GM12878 (cell line): ENCODE measurements at regions not wholly inside any gene's neighbourhood (a gene's known extent, or its start where the extent isn't known, plus 50 kb on each side); places are given as distances from the start of the nearest gene placed in this dataset.

Source experiments
- ATAC-seq: fragments of 200-7000 bp; cut with Tn5 transposase; 3 replicates; pipeline ENCODE4 v1.9.1; 2020; ENCODE audit warnings: mild to moderate bottlenecking, moderate library complexity
- BruUV-seq: library from RNA; stranded (reverse); fragments of 400-500 nt; replicated peaks from 2 replicates; lab custom pipeline; 2021; lab: Mats Ljungman, UMichigan
- CTCF ChIA-PET: fragments of 300-600 bp; sonication (Branson Sonifier 250); formaldehyde crosslinking; extraction: SDS; loops from one replicate; lab custom pipeline; 2021; ENCODE audit warnings: inconsistent platforms; lab: Yijun Ruan, JAX
- POLR2A ChIA-PET: fragments of 350-600 bp; formaldehyde crosslinking; extraction: SDS; loops from one replicate; lab custom pipeline; 2021; ENCODE audit warnings: inconsistent platforms; lab: Charles Lee
- RAD21 ChIA-PET: fragments of 300-600 bp; sonication (Branson Sonifier 250); formaldehyde crosslinking; loops from one replicate; lab custom pipeline; 2023; ENCODE audit warnings: antibody characterized with exemption; ENCODE audit not compliant: unreplicated experiment; lab: Charles Lee
- SMC1A ChIA-PET: fragments of 300-600 bp; sonication (Branson Sonifier 250); formaldehyde crosslinking; loops from one replicate; lab custom pipeline; 2023; ENCODE audit not compliant: unreplicated experiment, uncharacterized antibody; lab: Charles Lee
- DNase-seq: peaks from one replicate; pipeline ENCODE4 v3.0.0-alpha.2; 2011; ENCODE audit warnings: low read depth, low spot score
- FAIRE-seq: peaks from 3 replicates; lab custom pipeline; 2011; peaks lifted over from hg19 to GRCh38; lab: Jason Lieb, UNC
- H2AFZ ChIP-seq: 2 replicates; pipeline ENCODE4 v1.6.0; 2011; ENCODE audit warnings: low read depth, low read length, control low read depth; ENCODE audit not compliant: control insufficient read depth
- H3K27ac ChIP-seq: 2 replicates; pipeline ENCODE4 v1.5.1; 2011; ENCODE audit warnings: control low read depth; ENCODE audit not compliant: control insufficient read depth, insufficient read depth
- H3K27me3 ChIP-seq, 2 experiments: replicated peaks in 1 of 2; 2 replicates each; pipeline versions ENCODE4 v1.6.0 to v1.6.1; 2011; ENCODE audit warnings: low read length in 1 of 2; ENCODE audit not compliant: control insufficient read depth in 2 of 2, insufficient read depth in 2 of 2
- H3K36me3 ChIP-seq, 2 experiments: 2 replicates each; pipeline ENCODE4 v1.5.1; 2011; ENCODE audit warnings: low read length in 1 of 2; ENCODE audit not compliant: control insufficient read depth in 2 of 2, insufficient read depth in 2 of 2
- H3K4me1 ChIP-seq: 2 replicates; pipeline ENCODE4 v1.6.1; 2011; ENCODE audit warnings: mild to moderate bottlenecking, low read length, moderate library complexity, mixed read lengths; ENCODE audit not compliant: control insufficient read depth, insufficient read depth
- H3K4me2 ChIP-seq: 2 replicates; pipeline ENCODE4 v1.6.0; 2011; ENCODE audit warnings: control low read depth; ENCODE audit not compliant: control insufficient read depth, insufficient read depth
- H3K4me3 ChIP-seq: fragments of 200-600 bp; sonication (generic); 2 replicates; pipeline ENCODE4 v1.5.1; 2016
- H3K79me2 ChIP-seq: 2 replicates; pipeline ENCODE4 v1.6.0; 2011; ENCODE audit warnings: low read length; ENCODE audit not compliant: control insufficient read depth, insufficient read depth
- H3K9ac ChIP-seq: 2 replicates; pipeline ENCODE4 v1.8.0; 2011; ENCODE audit warnings: low read length, control low read depth, mixed read lengths; ENCODE audit not compliant: control insufficient read depth, insufficient read depth
- H3K9me3 ChIP-seq: replicated peaks from 3 replicates; pipeline ENCODE4 v1.5.1; 2011; ENCODE audit warnings: mild to moderate bottlenecking, low read length; ENCODE audit not compliant: control insufficient read depth, insufficient read depth
- H4K20me1 ChIP-seq: 2 replicates; pipeline ENCODE4 v1.6.0; 2011; ENCODE audit not compliant: control insufficient read depth, insufficient read depth
- BHLHE40 ChIP-seq, 2 experiments: fragments of 450-650 bp in 1 of 2; IDR thresholded peaks; 2 replicates each; pipeline ENCODE4 v1.6.1; 2011 to 2017; ENCODE audit warnings: low read depth in 2 of 2, borderline replicate concordance in 1 of 2, improper control_type of control experiment in 1 of 2, low read length in 1 of 2, mild to moderate bottlenecking in 1 of 2
- CBFB ChIP-seq: IDR thresholded peaks from 2 replicates; pipeline ENCODE4 v1.6.1; 2016; ENCODE audit warnings: antibody characterized with exemption, low read depth
- CEBPB ChIP-seq, 2 experiments: fragments of 150-350 bp in 1 of 2; IDR thresholded peaks; 2 replicates each; pipeline ENCODE4 v1.6.1; 2012 to 2014; ENCODE audit warnings: low read depth in 2 of 2, low read length in 2 of 2, borderline replicate concordance in 1 of 2, inconsistent platforms in 1 of 2
- CREM ChIP-seq: IDR thresholded peaks from 2 replicates; pipeline ENCODE4 v1.6.1; 2014; ENCODE audit warnings: antibody characterized with exemption, low read depth
- E2F8 ChIP-seq: fragments of 450-650 bp; IDR thresholded peaks from 2 replicates; pipeline ENCODE4 v1.6.1; 2018; ENCODE audit warnings: mild to moderate bottlenecking, low read depth, moderate library complexity; ENCODE audit not compliant: partially characterized antibody
- FOXK2 ChIP-seq: fragments of 450-650 bp; IDR thresholded peaks from 2 replicates; pipeline ENCODE4 v1.6.1; 2017; ENCODE audit warnings: mild to moderate bottlenecking, moderate library complexity
- GATAD2B ChIP-seq: fragments of 450-650 bp; conservative IDR thresholded peaks from 2 replicates; pipeline ENCODE4 v1.6.1; 2017; ENCODE audit warnings: low read depth, mild to moderate bottlenecking, moderate library complexity
- IRF5 ChIP-seq: fragments of 450-650 bp; IDR thresholded peaks from 2 replicates; pipeline ENCODE4 v1.6.1; 2017; ENCODE audit warnings: borderline replicate concordance
- JUNB ChIP-seq: IDR thresholded peaks from 2 replicates; pipeline ENCODE4 v1.6.1; 2016; ENCODE audit warnings: antibody characterized with exemption, mild to moderate bottlenecking
- KDM1A ChIP-seq: fragments of 200-600 bp; sonication (generic); IDR thresholded peaks from 2 replicates; pipeline ENCODE4 v1.6.1; 2016; ENCODE audit warnings: borderline replicate concordance
- NRF1 ChIP-seq: conservative IDR thresholded peaks from 2 replicates; pipeline ENCODE4 v1.6.1; 2011; ENCODE audit warnings: mild to moderate bottlenecking, low read depth, low read length, improper control_type of control experiment
- RAD21 ChIP-seq: IDR thresholded peaks from 2 replicates; pipeline ENCODE4 v1.6.1; 2011; ENCODE audit warnings: mild to moderate bottlenecking, low read depth, low read length, moderate library complexity; ENCODE audit not compliant: insufficient read depth
- RELA ChIP-seq: fragments of 450-650 bp; IDR thresholded peaks from 2 replicates; pipeline ENCODE4 v1.8.0; 2014; ENCODE audit warnings: borderline replicate concordance; ENCODE audit not compliant: partially characterized antibody
- SUPT20H ChIP-seq: IDR thresholded peaks from 2 replicates; pipeline ENCODE4 v1.6.1; 2011; ENCODE audit warnings: low read depth, mild to moderate bottlenecking, low read length, moderate library complexity, borderline replicate concordance; ENCODE audit not compliant: control insufficient read depth
- TCF3 ChIP-seq: IDR thresholded peaks from 2 replicates; pipeline ENCODE4 v1.6.1; 2012; ENCODE audit warnings: low read depth, mild to moderate bottlenecking, low read length, borderline replicate concordance; ENCODE audit not compliant: insufficient read depth
- ZBTB33 ChIP-seq: fragments of 450-650 bp; IDR thresholded peaks from 2 replicates; pipeline ENCODE4 v1.6.1; 2017; ENCODE audit warnings: mild to moderate bottlenecking
- ZNF622 ChIP-seq: fragments of 450-650 bp; IDR thresholded peaks from 2 replicates; pipeline ENCODE4 v1.6.1; 2017; ENCODE audit warnings: mild to moderate bottlenecking, inconsistent platforms
- WGBS: methylation state at CpG from one replicate; pipeline ENCODE4 v1.1.6; 2016; ENCODE audit warnings: low lambda C conversion rate; ENCODE audit not compliant: insufficient replicate concordance, insufficient coverage; ENCODE audit errors: missing lambda C conversion rate; 5-methylcytosine and 5-hydroxymethylcytosine counted together
- in situ Hi-C: fragments of 300-500 bp; cut with MboI; formaldehyde crosslinking; loops from 9 replicates; pipeline ENCODE4 v1.14.3; 2018; ENCODE audit warnings: mixed read lengths
- intact Hi-C: fragments of 100-400 bp; cut with micrococcal nuclease; formaldehyde crosslinking; loops from one replicate; pipeline ENCODE4 v1.14.2; 2022; ENCODE audit not compliant: unreplicated experiment

- no peak for FAIRE-seq
- Histone ChIP-seq H4K20me1 (no peaks in the 10 kb centered on the region), H3K27ac (no peak overlapping the region), H3K27me3 (no peaks in the 10 kb centered on the region), H3K4me2 (no peak overlapping the region), H3K4me3 (no peak overlapping the region), H3K36me3 (no peaks in the 10 kb centered on the region), H3K9ac (no peak overlapping the region), H3K4me1 (no peaks in the 10 kb centered on the region)
- no peak for DNase-seq
- intact Hi-C loops (no loop called here), in situ Hi-C loops (no loop called here)
- ChIA-PET SMC1A (no interaction called here), POLR2A (no interaction called here)
- 20% methylated on average over 4 of the region's 4 CpGs for WGBS
- no peak for ATAC-seq
- no peak for TF ChIP-seq GATAD2B
- TF ChIP-seq RELA, result no peak
- no peak for TF ChIP-seq CREM
- TF ChIP-seq KDM1A, result no peak
- no peak for TF ChIP-seq BHLHE40 (IDR thresholded peaks at IDR 0.05; ENCODE audit: borderline replicate concordance in 1 of 2, low read depth in 2 of 2, low read length in 1 of 2)
- TF ChIP-seq CBFB, result no peak
- no peak for TF ChIP-seq SUPT20H
- TF ChIP-seq ZNF622, result no peak
- no peak for TF ChIP-seq NRF1
- TF ChIP-seq IRF5, result no peak
- no peak for TF ChIP-seq JUNB
- TF ChIP-seq TCF3, result no peak
- no peak for TF ChIP-seq E2F8
- TF ChIP-seq ZBTB33, result no peak
- no peak for TF ChIP-seq RAD21
- no peak for TF ChIP-seq FOXK2
- no peak for TF ChIP-seq CEBPB (IDR thresholded peaks at IDR 0.05; ENCODE audit: borderline replicate concordance in 1 of 2, low read depth in 2 of 2, low read length in 2 of 2)
- TF ChIP-seq, all 136 proteins: peak for 0
- Histone ChIP-seq H3K79me2 (no peaks in the 10 kb centered on the region), H3K9me3 (no peaks in the 10 kb centered on the region), H2AFZ (no peak overlapping the region)
- ChIA-PET CTCF (no interaction called here), RAD21 (no interaction called here)
- no TSS peak for BruUV-seq
Measured at GRCh38 chr7:34245246-34245645, 339.9 kb downstream of the BMPER start.
